IPS DF 6.9 (cell line): ENCODE measurements at regions not wholly inside any gene's neighbourhood (a gene's known extent, or its start where the extent isn't known, plus 50 kb on each side); places are given as distances from the start of the nearest gene placed in this dataset.

Experiments
- DNase-seq: peaks from one replicate; pipeline ENCODE4 v3.0.0-alpha.2; 2013; ENCODE audit warnings: low read depth, low spot score
- H3K27ac ChIP-seq: one replicate; pipeline ENCODE4 v1.5.1; 2013; ENCODE audit warnings: low read length, control low read depth
- H3K27me3 ChIP-seq: 2 replicates; pipeline ENCODE4 v1.6.1; 2013; ENCODE audit warnings: mild to moderate bottlenecking, low read length; ENCODE audit not compliant: control insufficient read depth, insufficient read depth
- H3K36me3 ChIP-seq: 2 replicates; pipeline ENCODE4 v1.6.1; 2013; ENCODE audit warnings: low read length; ENCODE audit not compliant: control insufficient read depth, insufficient read depth
- H3K4me1 ChIP-seq: 2 replicates; pipeline ENCODE4 v1.6.1; 2013; ENCODE audit warnings: low read length; ENCODE audit not compliant: control insufficient read depth, insufficient read depth
- H3K4me3 ChIP-seq: 2 replicates; pipeline ENCODE4 v1.5.1; 2013; ENCODE audit warnings: mild to moderate bottlenecking, low read length
- H3K9me3 ChIP-seq: 2 replicates; pipeline ENCODE4 v1.6.1; 2013; ENCODE audit warnings: low read length, inconsistent platforms; ENCODE audit not compliant: control insufficient read depth, insufficient read depth
- WGBS: extraction: QIAGEN DNeasy Blood & Tissue Kit; methylation state at CpG from one replicate; pipeline ENCODE4 v1.1.7; 2013; ENCODE audit warnings: mixed read lengths, missing lambda C conversion rate; ENCODE audit not compliant: insufficient read length, insufficient coverage; 5-methylcytosine and 5-hydroxymethylcytosine counted together

DNA sequence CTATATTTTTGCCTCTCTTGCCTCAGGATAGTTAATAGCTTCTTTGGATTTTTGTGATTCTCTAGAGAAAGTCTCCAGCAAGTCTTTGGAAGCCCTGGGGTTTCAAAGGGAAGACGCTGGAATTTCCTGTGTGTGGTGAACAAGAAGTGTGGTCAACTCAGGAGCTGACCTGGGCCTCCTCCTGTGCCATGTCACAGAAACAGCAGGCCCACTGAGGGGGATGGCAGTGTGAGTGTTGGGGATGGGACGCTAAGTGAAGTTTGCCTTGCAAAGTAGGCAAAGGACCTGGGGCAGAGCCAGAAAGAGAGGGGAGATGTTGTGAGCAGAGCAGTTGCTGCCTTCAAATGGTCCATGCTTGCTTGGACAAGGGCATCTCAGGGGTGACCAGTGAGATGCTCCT lies 226.3 kb downstream of the DMRT2 start:
- H3K27ac ChIP-seq = no peak overlapping the region
- H3K4me1 ChIP-seq = no peaks in the 10 kb centered on the region
- no CpG with 5 or more reads among the region's 2 CpGs for WGBS
- H3K36me3 ChIP-seq = no peaks in the 10 kb centered on the region
- no peak overlapping the region for H3K4me3 ChIP-seq
- no peaks in the 10 kb centered on the region for H3K9me3 ChIP-seq
- no peaks in the 10 kb centered on the region for H3K27me3 ChIP-seq
- no peak for DNase-seq

DNA sequence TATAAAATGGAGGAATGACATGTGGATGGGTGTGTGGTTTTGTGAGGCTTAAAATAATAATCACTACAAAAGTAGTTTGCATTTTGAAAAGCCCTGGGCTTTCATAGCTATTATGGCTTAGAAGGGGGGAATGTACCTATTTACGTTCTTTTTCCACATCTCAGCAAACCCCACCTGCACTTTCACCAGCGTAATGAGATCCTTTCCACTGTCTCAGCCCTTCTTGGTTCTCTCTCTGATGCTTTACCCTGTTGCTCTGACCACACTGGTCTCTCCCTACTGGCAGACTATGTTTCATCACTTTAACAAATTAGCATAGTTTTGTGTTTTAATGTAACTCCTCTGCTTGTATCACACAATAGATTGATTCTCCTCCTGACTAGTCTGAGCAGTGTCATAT lies 234.6 kb downstream of the DMRT2 start:
- Histone ChIP-seq H3K27me3 (no peaks in the 10 kb centered on the region), H3K27ac (no peak overlapping the region), H3K4me1 (no peaks in the 10 kb centered on the region), H3K9me3 (no peaks in the 10 kb centered on the region), H3K36me3 (no peaks in the 10 kb centered on the region), H3K4me3 (no peak overlapping the region)
- WGBS = no CpG with 5 or more reads among the region's 2 CpGs
- DNase-seq = no peak

DNA sequence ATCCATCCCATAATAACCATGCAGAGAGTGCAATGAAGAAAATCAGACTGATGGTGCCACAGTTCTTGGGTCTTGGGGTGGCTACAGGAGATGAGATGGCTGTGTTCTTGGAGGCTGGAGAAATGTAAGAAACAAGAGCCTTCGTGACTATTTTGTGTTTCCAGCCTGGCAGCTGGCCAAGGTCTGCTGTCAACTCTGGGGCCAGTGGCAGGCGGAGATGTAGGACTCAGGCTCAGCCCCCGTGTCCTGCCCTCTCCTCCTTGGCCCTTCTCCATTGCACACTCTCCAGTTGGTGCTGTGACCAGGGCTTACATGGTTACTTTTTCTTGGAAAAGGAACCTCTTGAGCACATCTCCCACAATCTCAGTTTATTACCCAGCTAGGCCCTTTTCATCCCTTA lies 235.4 kb downstream of the DMRT2 start:
- DNase-seq = no peak
- Histone ChIP-seq H3K9me3 (no peaks in the 10 kb centered on the region), H3K36me3 (no peaks in the 10 kb centered on the region), H3K27me3 (no peaks in the 10 kb centered on the region), H3K27ac (no peak overlapping the region), H3K4me1 (no peaks in the 10 kb centered on the region), H3K4me3 (no peak overlapping the region)
- WGBS = no CpG with 5 or more reads among the region's 3 CpGs

DNA sequence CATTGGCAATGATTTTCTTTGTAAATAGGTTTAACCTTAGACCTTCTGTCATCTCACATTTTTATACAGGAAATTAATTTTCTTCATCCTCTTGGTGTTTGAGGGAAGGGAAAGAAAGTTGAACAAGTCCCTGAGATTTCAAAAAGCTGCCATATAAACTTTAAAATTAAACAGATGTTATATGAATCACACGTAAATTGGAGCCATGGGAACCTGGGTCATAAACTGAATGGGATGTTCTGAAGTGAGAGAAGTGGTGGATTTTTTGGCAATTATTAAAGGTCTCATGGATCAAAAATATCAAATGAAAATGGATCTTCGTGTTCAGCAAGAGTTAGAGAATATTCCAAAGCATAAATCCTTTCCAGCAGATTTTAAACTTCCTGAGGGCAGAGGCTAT lies 242.2 kb downstream of the DMRT2 start:
- no CpG with 5 or more reads among the region's 2 CpGs for WGBS
- H3K27ac ChIP-seq = no peak overlapping the region
- H3K4me1 ChIP-seq = no peaks in the 10 kb centered on the region
- H3K27me3 ChIP-seq = no peaks in the 10 kb centered on the region
- H3K36me3 ChIP-seq = no peaks in the 10 kb centered on the region
- H3K9me3 ChIP-seq = no peaks in the 10 kb centered on the region
- H3K4me3 ChIP-seq = no peak overlapping the region
- DNase-seq = no peak

DNA sequence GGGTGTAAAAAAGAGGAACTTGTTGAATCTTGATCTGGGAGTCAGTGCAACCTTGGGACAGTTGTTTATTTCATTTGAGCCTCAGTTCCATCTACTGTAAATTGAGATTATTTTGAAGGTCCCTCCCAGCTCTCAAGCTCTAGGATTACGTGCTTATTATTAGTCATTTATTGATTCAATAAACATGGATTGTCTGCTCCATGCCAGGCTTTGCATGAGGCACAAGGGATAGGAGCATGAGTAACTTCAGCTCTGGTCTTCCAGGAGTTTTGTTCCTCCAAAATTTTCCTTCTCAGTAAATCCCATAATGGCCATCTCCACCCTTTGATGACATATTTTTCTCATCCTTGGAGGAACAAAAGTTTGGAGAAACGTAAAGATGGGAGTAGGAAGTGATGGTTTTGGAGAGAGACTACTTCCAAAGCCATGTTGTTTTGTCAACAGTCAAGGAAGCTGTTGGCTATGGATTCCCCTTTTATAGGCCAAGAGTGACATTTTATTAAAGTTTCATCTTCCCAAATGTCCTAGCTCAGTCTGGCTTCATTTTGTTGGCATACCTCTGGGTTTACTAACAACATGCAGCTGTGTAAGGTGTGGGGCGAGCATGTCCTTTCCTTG lies 244.6 kb downstream of the DMRT2 start:
- WGBS = no CpG with 5 or more reads among the region's 3 CpGs
- no peak for DNase-seq

DNA sequence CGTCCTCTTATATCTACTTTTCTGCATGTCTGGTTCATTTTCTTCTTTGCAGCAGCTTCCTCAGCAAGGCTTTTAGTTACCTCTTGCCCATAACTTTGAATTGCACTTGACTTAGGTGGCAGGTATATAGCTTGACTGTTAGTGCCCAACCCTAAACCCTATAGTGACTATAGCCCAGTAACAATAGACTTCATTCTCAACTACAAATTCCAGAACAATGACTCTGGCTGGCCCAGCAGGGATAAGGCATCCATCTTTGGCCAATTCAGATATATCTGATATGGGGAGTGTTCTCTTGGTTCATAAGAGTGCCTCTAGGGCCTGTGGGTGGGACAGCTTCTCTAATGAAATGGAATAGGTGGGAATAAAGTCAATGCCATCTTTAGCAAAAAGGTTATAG lies 246.2 kb downstream of the DMRT2 start:
- no peak for DNase-seq
- no CpG with 5 or more reads among the region's 1 CpG for WGBS
- no peak overlapping the region for H3K4me3 ChIP-seq
- H3K27ac ChIP-seq = no peak overlapping the region
- no peaks in the 10 kb centered on the region for H3K27me3 ChIP-seq
- H3K9me3 ChIP-seq = no peaks in the 10 kb centered on the region
- no peaks in the 10 kb centered on the region for H3K4me1 ChIP-seq
- H3K36me3 ChIP-seq = no peaks in the 10 kb centered on the region

More for the DNA sequence above, 244.6 kb downstream of the DMRT2 start:
- Histone ChIP-seq H3K36me3 (no peaks in the 10 kb centered on the region), H3K9me3 (no peaks in the 10 kb centered on the region), H3K4me1 (no peaks in the 10 kb centered on the region), H3K27ac (no peak overlapping the region), H3K4me3 (no peak overlapping the region), H3K27me3 (no peaks in the 10 kb centered on the region)

DNA sequence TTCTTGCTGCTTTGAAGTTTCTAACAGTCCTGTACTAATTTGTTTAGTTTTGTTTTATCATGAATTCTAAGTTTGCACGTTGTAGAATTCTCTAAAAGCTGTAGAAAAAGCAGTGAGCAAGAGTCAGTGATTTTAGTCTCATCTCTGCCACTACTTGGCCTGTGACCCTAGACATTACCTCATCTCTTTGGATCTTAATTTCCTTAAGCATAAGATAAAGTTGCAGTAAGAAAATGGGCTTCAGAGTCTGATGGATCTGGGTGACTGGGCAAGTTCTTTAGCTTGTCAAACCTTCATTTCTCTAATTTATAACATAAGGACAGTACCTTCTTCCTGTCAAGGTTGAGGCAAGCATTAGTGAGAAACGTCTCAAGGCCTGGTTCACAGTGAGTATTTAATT lies 247.9 kb downstream of the DMRT2 start:
- H3K27me3 ChIP-seq = no peaks in the 10 kb centered on the region
- H3K9me3 ChIP-seq = no peaks in the 10 kb centered on the region
- no peak for DNase-seq
- H3K4me1 ChIP-seq = no peaks in the 10 kb centered on the region
- no peaks in the 10 kb centered on the region for H3K36me3 ChIP-seq
- H3K27ac ChIP-seq = no peak overlapping the region
- WGBS = no CpG with 5 or more reads among the region's 2 CpGs
- no peak overlapping the region for H3K4me3 ChIP-seq

DNA sequence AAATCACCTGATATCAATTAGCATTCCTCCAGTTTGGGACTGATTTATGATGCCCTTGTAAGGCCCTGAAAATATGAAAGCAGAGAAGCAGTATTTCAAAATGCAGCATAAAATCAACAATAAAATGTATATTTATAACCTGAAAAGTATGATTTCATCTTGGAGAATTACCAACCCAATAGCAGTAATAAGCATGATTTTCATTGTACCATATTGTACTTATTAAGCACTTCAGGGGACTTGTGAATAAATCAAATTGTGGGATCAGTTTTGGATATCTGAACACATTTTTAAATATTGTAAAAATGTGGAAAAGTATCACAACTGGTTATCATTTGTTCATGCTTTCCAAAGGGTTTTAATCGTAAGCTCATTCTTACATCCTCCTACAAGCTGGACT lies 250.8 kb downstream of the DMRT2 start:
- H3K9me3 ChIP-seq = no peaks in the 10 kb centered on the region
- no peaks in the 10 kb centered on the region for H3K36me3 ChIP-seq
- H3K4me1 ChIP-seq = no peaks in the 10 kb centered on the region
- no peak overlapping the region for H3K27ac ChIP-seq
- no CpG with 5 or more reads among the region's 1 CpG for WGBS
- DNase-seq = no peak
- no peak overlapping the region for H3K4me3 ChIP-seq
- no peaks in the 10 kb centered on the region for H3K27me3 ChIP-seq

DNA sequence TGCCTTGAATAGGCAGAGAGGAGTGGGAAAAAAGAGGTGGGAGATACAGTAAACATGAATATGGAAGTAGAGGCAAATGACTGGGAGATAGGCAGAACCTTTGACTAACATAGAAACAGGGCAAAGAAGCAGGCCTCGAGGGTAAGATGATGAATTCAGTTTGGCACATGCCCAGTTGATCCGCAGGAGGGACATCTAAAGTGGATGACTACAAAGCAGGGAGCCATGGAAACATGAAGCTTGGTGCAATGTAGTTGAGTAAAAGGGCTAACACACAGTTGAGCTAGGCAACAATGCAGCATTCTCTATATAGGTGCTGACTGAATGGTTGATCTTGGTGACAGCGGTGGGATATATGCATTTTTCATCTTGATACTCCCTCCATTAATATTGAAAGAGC lies 253.8 kb downstream of the DMRT2 start:
- no CpG with 5 or more reads among the region's 3 CpGs for WGBS
- Histone ChIP-seq H3K27me3 (no peaks in the 10 kb centered on the region), H3K9me3 (no peaks in the 10 kb centered on the region), H3K27ac (no peak overlapping the region), H3K4me3 (no peak overlapping the region), H3K36me3 (no peaks in the 10 kb centered on the region), H3K4me1 (no peaks in the 10 kb centered on the region)
- no peak for DNase-seq

DNA sequence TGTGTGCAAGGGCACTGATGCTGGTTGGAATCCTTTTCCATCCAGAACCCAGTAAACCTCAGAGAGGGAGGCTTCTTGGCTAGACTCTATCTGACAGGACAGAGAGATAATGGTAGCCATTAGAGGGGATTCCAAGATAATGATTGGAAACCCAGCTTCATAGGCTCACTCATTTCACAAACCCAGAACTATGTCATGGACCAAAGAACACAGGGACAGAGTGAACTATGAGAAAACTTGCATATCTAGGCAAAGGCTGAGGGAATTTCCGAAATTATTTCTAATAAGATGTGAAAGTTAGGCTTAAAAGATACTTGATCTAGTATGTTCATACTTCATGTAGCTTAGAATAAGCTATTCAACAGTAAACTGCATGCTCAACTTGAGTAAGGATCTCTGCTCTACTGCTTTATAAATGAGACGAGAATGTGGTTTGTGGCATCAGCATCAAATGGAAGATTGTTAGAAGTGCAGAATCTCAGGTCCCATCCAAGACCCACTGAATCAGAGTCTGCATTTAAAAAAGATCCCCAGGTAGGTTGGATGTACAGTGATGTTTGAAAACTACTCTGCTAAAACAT lies 261.4 kb downstream of the DMRT2 start:
- WGBS = no CpG with 5 or more reads among the region's 2 CpGs
- H3K4me3 ChIP-seq = no peak overlapping the region

DNA sequence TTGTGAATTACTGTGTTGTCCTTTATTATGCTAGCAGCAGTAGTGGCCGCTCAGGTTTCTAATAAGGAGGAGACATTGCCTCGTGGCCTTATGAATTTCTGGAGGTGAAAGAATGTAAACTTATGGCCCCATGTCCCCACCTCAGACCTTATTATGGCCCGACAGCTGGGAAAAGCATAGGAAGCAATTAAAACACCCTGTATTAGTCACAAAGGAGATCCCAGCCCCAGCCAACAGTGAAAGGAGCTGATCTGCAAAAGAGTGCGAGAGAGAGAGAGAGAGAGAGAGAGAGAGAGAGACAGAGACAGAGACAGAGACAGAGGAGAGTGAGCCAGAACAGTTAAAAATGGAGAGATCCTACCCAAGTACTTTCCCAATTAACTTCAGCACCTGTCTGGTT lies 269.3 kb downstream of the DMRT2 start:
- WGBS = no CpG with 5 or more reads among the region's 4 CpGs
- no peak overlapping the region for H3K4me3 ChIP-seq
- H3K27ac ChIP-seq = no peak overlapping the region
- no peaks in the 10 kb centered on the region for H3K27me3 ChIP-seq
- no peaks in the 10 kb centered on the region for H3K4me1 ChIP-seq
- no peak for DNase-seq
- H3K9me3 ChIP-seq = no peaks in the 10 kb centered on the region
- no peaks in the 10 kb centered on the region for H3K36me3 ChIP-seq

More for the DNA sequence above, 261.4 kb downstream of the DMRT2 start:
- no peaks in the 10 kb centered on the region for H3K4me1 ChIP-seq
- no peak overlapping the region for H3K27ac ChIP-seq
- no peaks in the 10 kb centered on the region for H3K27me3 ChIP-seq
- H3K36me3 ChIP-seq = no peaks in the 10 kb centered on the region
- no peaks in the 10 kb centered on the region for H3K9me3 ChIP-seq
- no peak for DNase-seq
